Glomerular visceral epithelial cell (primary cell): ENCODE measurements at regions not wholly inside any gene's neighbourhood (a gene's known extent, or its start where the extent isn't known, plus 50 kb on each side); places are given as distances from the start of the nearest gene placed in this dataset.

Experiments
- DNase-seq: peaks from one replicate; pipeline ENCODE4 v3.0.0-alpha.2; 2016; ENCODE audit errors: extremely low spot score

- no peak for DNase-seq
Measured at GRCh38 chr12:125873016-125873415, 807.8 kb downstream of the AACS start.

GRCh38 chr12:125878483-125878882, 813.2 kb downstream of the AACS start:
- DNase-seq = no peak

- no peak for DNase-seq
Measured at GRCh38 chr12:125882141-125882540, 816.9 kb downstream of the AACS start.

- DNase-seq = no peak
Measured at GRCh38 chr12:125888921-125889320, 823.7 kb downstream of the AACS start.

GRCh38 chr12:125889742-125890141, 824.5 kb downstream of the AACS start:
- DNase-seq = no peak

GRCh38 chr12:125890366-125890905, 825.2 kb downstream of the AACS start:
- DNase-seq = no peak

GRCh38 chr12:125890971-125891370, 825.7 kb downstream of the AACS start:
- DNase-seq = no peak

GRCh38 chr12:125892276-125892675, 827.0 kb downstream of the AACS start:
- no peak for DNase-seq

GRCh38 chr12:125902991-125903390, 837.8 kb downstream of the AACS start:
- DNase-seq = no peak

- DNase-seq = no peak
Measured at GRCh38 chr12:125907351-125907750, 842.1 kb downstream of the AACS start.

- DNase-seq = no peak
Measured at GRCh38 chr12:125919856-125920470, 854.7 kb downstream of the AACS start.

GRCh38 chr12:125922330-125922729, 857.1 kb downstream of the AACS start:
- DNase-seq = no peak

GRCh38 chr12:125936502-125936901, 871.3 kb downstream of the AACS start:
- no peak for DNase-seq

- DNase-seq = no peak
Measured at GRCh38 chr12:125944446-125944845, 879.2 kb downstream of the AACS start.

GRCh38 chr12:125949471-125949870, 884.2 kb downstream of the AACS start:
- DNase-seq = no peak

GRCh38 chr12:125954362-125954761, 889.1 kb downstream of the AACS start:
- DNase-seq = no peak

GRCh38 chr12:125956186-125956585, 891.0 kb downstream of the AACS start:
- no peak for DNase-seq

- DNase-seq = no peak
Measured at GRCh38 chr12:125966641-125967040, 901.4 kb downstream of the AACS start.

GRCh38 chr12:125968413-125968812, 903.2 kb downstream of the AACS start:
- DNase-seq = no peak

GRCh38 chr12:125971981-125972380, 906.7 kb downstream of the AACS start:
- DNase-seq = no peak

GRCh38 chr12:125978286-125978685, 913.1 kb downstream of the AACS start:
- no peak for DNase-seq

GRCh38 chr12:125981610-125982253, 916.5 kb downstream of the AACS start:
- DNase-seq = no peak

GRCh38 chr12:125983094-125983783, 918.0 kb downstream of the AACS start:
- DNase-seq = no peak
